ENCODE measurements at regions not wholly inside any gene's neighbourhood (a gene's known extent, or its start where the extent isn't known, plus 50 kb on each side); places are given as distances from the start of the nearest gene placed in this dataset.
"Not testable (repeated sequence)": the region's sequence is repeated elsewhere in the genome, so short reads cannot be mapped to it uniquely, and the experiment has no call there.

DNA sequence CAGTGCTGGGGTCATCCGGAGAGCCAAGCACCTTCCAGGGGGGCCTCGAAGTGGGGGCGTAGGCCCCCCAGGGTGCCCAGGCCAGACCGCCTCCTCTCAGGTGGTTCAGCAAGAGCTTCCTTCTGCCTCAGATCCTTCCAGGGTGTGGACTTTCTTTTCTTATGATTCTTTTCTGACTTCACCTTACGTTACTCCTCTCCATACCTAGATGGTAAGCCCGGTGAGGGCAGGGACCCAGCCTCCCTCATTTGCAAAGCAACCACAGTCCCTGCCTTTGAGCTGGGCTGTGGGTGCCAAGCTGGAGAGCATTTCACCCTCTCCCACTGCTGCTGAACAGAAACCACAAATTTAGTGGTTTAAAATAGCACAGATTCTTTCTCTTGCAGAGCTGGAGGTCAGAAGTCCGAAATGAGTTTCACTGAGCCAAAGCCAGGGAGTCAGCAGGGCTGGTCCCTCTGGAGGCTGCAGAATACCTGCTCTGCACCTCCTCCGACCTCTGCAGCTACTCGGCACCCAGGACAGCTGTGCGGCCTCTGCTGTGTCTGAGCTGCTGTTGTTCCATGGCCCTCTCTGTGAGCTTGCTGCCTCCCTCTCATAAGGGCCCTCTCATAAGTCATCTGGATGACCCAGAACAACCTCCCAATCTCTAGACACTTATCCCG lies 323.0 kb downstream of the CACNA1B start:
- H3K27me3 ChIP-seq (ENCODE audit: control insufficient read depth, insufficient read depth, low read length); H3K9me3 ChIP-seq (ENCODE audit: control insufficient read depth in 2 of 3, insufficient read depth in 1 of 3, low read length in 3 of 3); H3K9ac ChIP-seq (ENCODE audit: low read length in 3 of 3); H3K27ac ChIP-seq (ENCODE audit: low read depth in 2 of 2, low read length in 2 of 2); FAIRE-seq; H3K4me1 ChIP-seq (ENCODE audit: control insufficient read depth in 2 of 3, insufficient read depth in 2 of 3, low read depth in 1 of 3, low read length in 3 of 3); H3K4me3 ChIP-seq (ENCODE audit: low read length in 3 of 3); intact Hi-C loops (cut with DNase I); H3K36me3 ChIP-seq (ENCODE audit: control insufficient read depth in 2 of 3, insufficient read depth in 3 of 3, low read length in 3 of 3): not testable (repeated sequence)
- DNase-seq, result peak in 1 of 5 donors; percentile 2

DNA sequence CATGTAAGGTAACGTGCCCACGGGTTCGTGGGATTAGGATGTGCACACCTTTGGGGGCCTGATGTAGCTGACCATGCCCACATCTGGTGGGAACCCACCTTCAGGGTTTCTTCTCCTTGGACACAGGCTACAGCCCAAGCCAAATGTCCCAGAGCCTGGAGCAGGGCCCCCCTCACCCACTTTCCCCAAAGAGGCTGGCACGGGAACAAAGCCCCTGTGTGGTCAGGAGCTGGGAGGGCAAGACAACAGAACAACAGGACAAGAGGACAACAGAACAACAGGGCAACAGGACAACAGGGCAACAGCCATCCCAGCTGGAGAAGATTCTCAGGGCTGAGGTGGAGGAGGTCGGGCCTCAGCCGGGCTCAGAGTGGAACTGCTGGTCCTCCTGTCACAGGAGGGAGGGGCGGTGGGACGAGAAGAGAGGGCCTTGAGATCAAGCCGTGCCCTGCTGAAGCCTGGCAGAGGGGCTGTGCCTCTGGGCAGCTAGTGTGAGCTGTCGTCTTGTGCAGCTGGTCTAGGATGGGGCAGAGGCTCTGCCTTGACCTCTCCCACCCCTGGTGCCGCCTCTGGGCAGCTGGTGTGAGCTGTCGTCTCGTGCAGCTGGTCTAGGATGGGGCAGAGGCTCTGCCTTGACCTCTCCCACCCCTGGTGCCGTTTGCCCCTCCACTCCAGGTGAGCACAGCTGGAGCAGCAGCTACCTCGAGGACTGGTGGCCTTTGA lies 323.7 kb downstream of the CACNA1B start:
- H3K4me3 ChIP-seq (ENCODE audit: low read length in 3 of 3); H3K9ac ChIP-seq (ENCODE audit: low read length in 3 of 3); H3K27ac ChIP-seq (ENCODE audit: low read depth in 2 of 2, low read length in 2 of 2); intact Hi-C loops (cut with DNase I); H3K4me1 ChIP-seq (ENCODE audit: control insufficient read depth in 2 of 3, insufficient read depth in 2 of 3, low read depth in 1 of 3, low read length in 3 of 3); H3K27me3 ChIP-seq (ENCODE audit: control insufficient read depth, insufficient read depth, low read length); H3K9me3 ChIP-seq (ENCODE audit: control insufficient read depth in 2 of 3, insufficient read depth in 1 of 3, low read length in 3 of 3); H3K36me3 ChIP-seq (ENCODE audit: control insufficient read depth in 2 of 3, insufficient read depth in 3 of 3, low read length in 3 of 3); FAIRE-seq: not testable (repeated sequence)
- peak in 1 of 5 donors; percentile 8 for DNase-seq

DNA sequence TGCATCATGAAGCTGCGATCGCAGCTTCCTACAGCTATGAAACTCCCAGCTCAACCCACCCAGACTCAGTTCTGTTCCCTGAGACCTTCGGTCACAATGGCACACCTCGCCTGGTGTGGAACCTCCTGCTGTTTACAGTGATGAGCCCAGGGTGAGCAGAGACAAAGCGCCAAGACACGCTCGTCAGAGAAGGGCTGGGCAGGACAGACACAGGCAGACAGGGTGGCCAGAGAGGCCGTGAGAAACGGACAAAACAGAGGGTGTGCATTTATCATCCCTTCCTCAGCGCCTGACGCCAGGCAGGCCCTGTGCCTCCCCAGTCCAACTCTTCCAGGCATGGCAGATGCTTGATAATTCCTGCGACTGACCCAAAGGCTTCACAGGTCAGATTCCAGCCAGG lies 324.5 kb downstream of the CACNA1B start:
- H3K27me3 ChIP-seq (ENCODE audit: control insufficient read depth, insufficient read depth, low read length); H3K4me3 ChIP-seq (ENCODE audit: low read length in 3 of 3); H3K36me3 ChIP-seq (ENCODE audit: control insufficient read depth in 2 of 3, insufficient read depth in 3 of 3, low read length in 3 of 3); intact Hi-C loops (cut with DNase I); FAIRE-seq; H3K9ac ChIP-seq (ENCODE audit: low read length in 3 of 3); H3K9me3 ChIP-seq (ENCODE audit: control insufficient read depth in 2 of 3, insufficient read depth in 1 of 3, low read length in 3 of 3); H3K27ac ChIP-seq (ENCODE audit: low read depth in 2 of 2, low read length in 2 of 2); H3K4me1 ChIP-seq (ENCODE audit: control insufficient read depth in 2 of 3, insufficient read depth in 2 of 3, low read depth in 1 of 3, low read length in 3 of 3): not testable (repeated sequence)
- peak in 2 of 5 donors; percentile 9 to 27 for DNase-seq

DNA sequence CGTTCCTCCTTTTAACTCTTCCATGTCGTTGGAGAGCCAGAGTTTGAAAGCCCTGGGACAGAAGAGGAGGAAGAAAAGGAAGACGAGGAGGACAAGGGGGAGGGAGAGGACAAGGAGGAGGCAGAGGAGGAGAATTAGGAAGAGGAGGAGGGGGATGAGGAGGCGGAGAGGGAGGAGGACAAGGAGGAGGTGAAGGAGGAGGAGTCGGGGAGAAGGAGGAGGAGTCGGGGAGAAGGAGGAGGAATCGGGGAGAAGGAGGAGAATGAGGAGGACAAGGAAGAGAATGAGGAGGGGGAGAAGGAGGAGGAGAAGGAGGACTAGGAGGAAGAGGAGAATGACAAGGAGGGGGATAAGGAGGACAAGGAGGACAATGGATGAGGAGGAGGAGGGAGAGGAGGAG lies 325.7 kb downstream of the CACNA1B start:
- not testable (repeated sequence) for H3K9ac ChIP-seq (ENCODE audit: low read length in 3 of 3)

DNA sequence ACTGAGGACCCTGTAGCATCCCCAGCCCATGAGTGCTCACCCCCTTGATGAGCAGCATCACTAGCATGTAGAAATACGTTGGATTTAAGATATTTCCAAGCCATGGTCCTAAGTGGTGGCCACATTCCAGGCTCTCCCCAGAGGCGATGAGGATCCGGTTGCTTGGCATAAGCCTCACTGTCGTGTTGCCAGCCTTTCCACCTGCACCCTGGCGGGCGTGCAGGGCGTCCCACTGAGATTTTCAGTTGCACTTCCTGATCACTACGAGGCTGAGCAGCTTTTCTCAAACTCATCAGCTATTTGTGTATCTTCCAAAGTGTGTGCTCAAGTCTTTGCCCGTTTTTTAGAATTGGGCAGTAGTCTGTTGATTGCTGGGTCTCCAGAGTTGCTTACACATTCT lies 326.3 kb downstream of the CACNA1B start:
- H3K27me3 ChIP-seq (ENCODE audit: control insufficient read depth, insufficient read depth, low read length); H3K27ac ChIP-seq (ENCODE audit: low read depth in 2 of 2, low read length in 2 of 2); H3K4me1 ChIP-seq (ENCODE audit: control insufficient read depth in 2 of 3, insufficient read depth in 2 of 3, low read depth in 1 of 3, low read length in 3 of 3); H3K9me3 ChIP-seq (ENCODE audit: control insufficient read depth in 2 of 3, insufficient read depth in 1 of 3, low read length in 3 of 3); H3K4me3 ChIP-seq (ENCODE audit: low read length in 3 of 3); H3K9ac ChIP-seq (ENCODE audit: low read length in 3 of 3); FAIRE-seq; H3K36me3 ChIP-seq (ENCODE audit: control insufficient read depth in 2 of 3, insufficient read depth in 3 of 3, low read length in 3 of 3); intact Hi-C loops (cut with DNase I): not testable (repeated sequence)
- DNase-seq, result peak in 1 of 5 donors; percentile 14

More for the DNA sequence above, 325.7 kb downstream of the CACNA1B start:
- H3K4me3 ChIP-seq (ENCODE audit: low read length in 3 of 3); intact Hi-C loops (cut with DNase I); FAIRE-seq; H3K27ac ChIP-seq (ENCODE audit: low read depth in 2 of 2, low read length in 2 of 2); H3K9me3 ChIP-seq (ENCODE audit: control insufficient read depth in 2 of 3, insufficient read depth in 1 of 3, low read length in 3 of 3); H3K36me3 ChIP-seq (ENCODE audit: control insufficient read depth in 2 of 3, insufficient read depth in 3 of 3, low read length in 3 of 3); H3K4me1 ChIP-seq (ENCODE audit: control insufficient read depth in 2 of 3, insufficient read depth in 2 of 3, low read depth in 1 of 3, low read length in 3 of 3); DNase-seq; H3K27me3 ChIP-seq (ENCODE audit: control insufficient read depth, insufficient read depth, low read length): not testable (repeated sequence)

DNA sequence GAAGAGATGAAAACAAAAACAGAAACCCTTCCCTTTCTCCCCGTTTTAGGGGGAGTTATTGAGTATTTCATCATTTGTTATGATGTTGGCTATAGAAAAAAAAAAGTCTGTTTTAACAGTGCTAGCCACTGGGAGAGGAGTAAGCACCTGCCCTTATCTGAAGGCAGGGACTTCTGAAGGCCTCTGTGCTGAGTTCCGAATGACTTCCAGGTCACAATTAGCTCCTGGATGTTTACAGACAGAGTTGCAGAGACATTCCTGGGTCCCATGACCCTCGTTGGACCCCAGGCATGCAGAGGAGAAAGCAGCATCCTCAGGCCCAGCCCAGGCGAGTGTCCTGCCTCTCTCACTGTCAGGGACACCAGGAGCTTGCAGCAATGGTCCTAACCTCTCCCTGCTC lies 328.5 kb downstream of the CACNA1B start:
- H3K27me3 ChIP-seq (ENCODE audit: control insufficient read depth, insufficient read depth, low read length); H3K4me1 ChIP-seq (ENCODE audit: control insufficient read depth in 2 of 3, insufficient read depth in 2 of 3, low read depth in 1 of 3, low read length in 3 of 3); H3K9me3 ChIP-seq (ENCODE audit: control insufficient read depth in 2 of 3, insufficient read depth in 1 of 3, low read length in 3 of 3); intact Hi-C loops (cut with DNase I); H3K4me3 ChIP-seq (ENCODE audit: low read length in 3 of 3); H3K9ac ChIP-seq (ENCODE audit: low read length in 3 of 3); H3K36me3 ChIP-seq (ENCODE audit: control insufficient read depth in 2 of 3, insufficient read depth in 3 of 3, low read length in 3 of 3); FAIRE-seq; H3K27ac ChIP-seq (ENCODE audit: low read depth in 2 of 2, low read length in 2 of 2): not testable (repeated sequence)
- DNase-seq, result peak in 1 of 5 donors; percentile 8

DNA sequence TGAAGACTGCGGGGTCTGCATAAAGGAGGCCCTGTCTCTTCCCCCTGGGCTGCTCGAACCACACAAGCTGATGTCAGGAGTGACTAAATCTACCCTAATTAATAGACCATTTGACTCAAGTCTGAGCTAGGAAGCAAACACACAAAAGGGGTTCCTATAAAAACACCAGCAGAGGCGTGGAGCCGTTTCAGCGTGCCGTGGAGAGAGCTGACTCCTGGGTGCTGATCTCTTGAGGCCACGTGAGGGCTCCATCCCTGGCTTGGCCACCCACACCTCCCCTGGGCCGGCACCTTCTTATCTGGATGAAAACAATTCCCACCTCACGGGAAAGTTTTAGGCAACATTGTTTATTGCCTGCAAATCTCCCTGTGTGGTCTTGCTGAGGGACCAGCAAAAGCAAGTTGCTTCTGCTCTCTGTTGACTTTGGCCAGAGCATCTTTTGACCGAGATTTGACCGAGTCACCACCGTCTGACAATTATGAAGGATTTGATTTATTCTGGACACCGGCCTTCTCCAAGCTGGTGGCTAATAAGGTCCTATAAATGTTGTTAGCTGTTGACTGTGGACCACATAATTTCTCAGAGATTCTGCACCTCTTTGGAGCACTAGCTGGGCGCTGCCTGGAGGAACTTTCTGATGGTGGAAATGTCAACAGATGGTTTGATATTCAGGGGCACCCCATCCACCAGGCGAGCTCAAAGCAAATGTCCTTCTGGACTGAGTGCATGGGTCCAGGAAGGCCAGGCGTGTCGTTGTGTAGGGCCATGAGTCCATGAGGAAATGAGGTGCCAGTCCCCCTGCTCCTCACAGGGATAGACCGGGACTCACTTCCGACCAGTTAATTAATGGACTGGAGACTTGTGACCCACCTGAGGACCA lies 330.0 kb downstream of the CACNA1B start:
- H3K4me1 ChIP-seq (ENCODE audit: control insufficient read depth in 2 of 3, insufficient read depth in 2 of 3, low read depth in 1 of 3, low read length in 3 of 3); FAIRE-seq; H3K4me3 ChIP-seq (ENCODE audit: low read length in 3 of 3); H3K36me3 ChIP-seq (ENCODE audit: control insufficient read depth in 2 of 3, insufficient read depth in 3 of 3, low read length in 3 of 3); H3K27ac ChIP-seq (ENCODE audit: low read depth in 2 of 2, low read length in 2 of 2); H3K9ac ChIP-seq (ENCODE audit: low read length in 3 of 3); intact Hi-C loops (cut with DNase I); H3K27me3 ChIP-seq (ENCODE audit: control insufficient read depth, insufficient read depth, low read length); H3K9me3 ChIP-seq (ENCODE audit: control insufficient read depth in 2 of 3, insufficient read depth in 1 of 3, low read length in 3 of 3): not testable (repeated sequence)
- peak in 2 of 5 donors; percentile 5 to 41 for DNase-seq

DNA sequence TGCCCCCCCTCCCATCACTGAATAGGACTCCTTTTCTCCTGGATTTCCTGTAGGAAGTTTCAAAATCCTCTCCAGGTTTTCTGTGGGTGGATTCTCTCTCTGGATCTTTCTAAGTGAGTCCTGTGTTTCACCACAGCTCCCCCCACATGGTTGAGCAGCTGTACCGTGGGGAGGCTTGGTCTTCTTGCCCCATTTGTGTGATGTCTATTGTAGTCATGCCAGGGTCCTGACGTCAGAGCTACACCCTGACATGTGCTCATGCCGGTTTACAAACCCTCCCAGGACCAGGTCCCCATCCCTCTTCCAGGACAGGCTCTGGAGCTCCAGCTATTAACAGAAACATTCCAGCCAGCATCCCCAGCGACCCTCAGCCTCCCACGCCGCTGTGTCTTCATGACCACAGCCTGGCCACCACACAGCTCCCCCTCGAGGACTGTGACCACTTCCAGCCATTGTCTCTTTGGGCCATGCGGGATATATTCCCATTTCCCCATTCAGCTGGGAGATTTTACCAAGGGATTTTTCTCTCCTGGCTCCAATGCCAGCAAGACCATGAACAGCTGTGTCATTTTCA lies 331.6 kb downstream of the CACNA1B start:
- H3K9me3 ChIP-seq (ENCODE audit: control insufficient read depth in 2 of 3, insufficient read depth in 1 of 3, low read length in 3 of 3); intact Hi-C loops (cut with DNase I); FAIRE-seq; H3K9ac ChIP-seq (ENCODE audit: low read length in 3 of 3); H3K36me3 ChIP-seq (ENCODE audit: control insufficient read depth in 2 of 3, insufficient read depth in 3 of 3, low read length in 3 of 3); H3K4me1 ChIP-seq (ENCODE audit: control insufficient read depth in 2 of 3, insufficient read depth in 2 of 3, low read depth in 1 of 3, low read length in 3 of 3); H3K27ac ChIP-seq (ENCODE audit: low read depth in 2 of 2, low read length in 2 of 2); H3K4me3 ChIP-seq (ENCODE audit: low read length in 3 of 3); H3K27me3 ChIP-seq (ENCODE audit: control insufficient read depth, insufficient read depth, low read length): not testable (repeated sequence)
- peak in 2 of 5 donors; percentile 10 to 13 for DNase-seq
